Colon (tissue), 2 donors: ENCODE measurements at regions not wholly inside any gene's neighbourhood (a gene's known extent, or its start where the extent isn't known, plus 50 kb on each side); places are given as distances from the start of the nearest gene placed in this dataset.

ENCODE experiments used
- FAIRE-seq: peaks from 2 replicates; lab custom pipeline; 2012; peaks lifted over from hg19 to GRCh38; lab: Jason Lieb, UNC
- donor health status: control.
- donor health status: control.

- FAIRE-seq, result no peak
Observed at GRCh38 chr7:125030756-125031387, 101.2 kb upstream of the POT1 start.

GRCh38 chr7:125025620-125026019 is 96.0 kb upstream of the POT1 start:
- FAIRE-seq, result no peak

GRCh38 chr7:125020801-125021200 is 91.2 kb upstream of the POT1 start:
- FAIRE-seq, result no peak

- no peak for FAIRE-seq
Observed at GRCh38 chr7:125010540-125010939, 80.9 kb upstream of the POT1 start.

- no peak for FAIRE-seq
Observed at GRCh38 chr7:124996778-124997177, 67.2 kb upstream of the POT1 start.

GRCh38 chr7:124992851-124993562 is 63.4 kb upstream of the POT1 start:
- FAIRE-seq, result no peak

GRCh38 chr7:124989911-124990310 is 60.3 kb upstream of the POT1 start:
- no peak for FAIRE-seq
